ENCODE measurements at regions not wholly inside any gene's neighbourhood (a gene's known extent, or its start where the extent isn't known, plus 50 kb on each side); places are given as distances from the start of the nearest gene placed in this dataset.

- Mint-ChIP-seq H3K9me3 (no peaks in the 10 kb centered on the region), H3K36me3 (ENCODE audit: low read depth) (no peaks in the 10 kb centered on the region), H3K27ac (no peak overlapping the region), H3K4me3 (no peak overlapping the region), H3K27me3 (ENCODE audit: low read depth, poor library complexity) (peaks cover 10% of the 10 kb centered on the region), H3K4me1 (peaks cover 6% of the 10 kb centered on the region)
- TF ChIP-seq CTCF (IDR thresholded peaks at IDR 0.05), result no peak
- DNase-seq, result no peak
Measured at GRCh38 chr2:6495466-6495865, 370.2 kb downstream of the CMPK2 start.

GRCh38 chr2:6496376-6496775, 369.3 kb downstream of the CMPK2 start:
- no peak for DNase-seq
- H3K27ac Mint-ChIP-seq, result no peak overlapping the region
- no peaks in the 10 kb centered on the region for H3K36me3 Mint-ChIP-seq (ENCODE audit: low read depth)
- H3K9me3 Mint-ChIP-seq, result no peaks in the 10 kb centered on the region
- H3K27me3 Mint-ChIP-seq (ENCODE audit: low read depth, poor library complexity), result peaks cover 10% of the 10 kb centered on the region
- no peak for TF ChIP-seq CTCF (IDR thresholded peaks at IDR 0.05)
- peaks cover 6% of the 10 kb centered on the region for H3K4me1 Mint-ChIP-seq
- H3K4me3 Mint-ChIP-seq, result no peak overlapping the region

- TF ChIP-seq CTCF (IDR thresholded peaks at IDR 0.05), result no peak
- Mint-ChIP-seq H3K27me3 (ENCODE audit: low read depth, poor library complexity) (peaks cover 10% of the 10 kb centered on the region), H3K9me3 (no peaks in the 10 kb centered on the region), H3K4me3 (no peak overlapping the region), H3K4me1 (peaks cover 6% of the 10 kb centered on the region), H3K27ac (no peak overlapping the region), H3K36me3 (ENCODE audit: low read depth) (no peaks in the 10 kb centered on the region)
- DNase-seq, result no peak
Measured at GRCh38 chr2:6497048-6497447, 368.7 kb downstream of the CMPK2 start.

GRCh38 chr2:6498841-6499240, 366.9 kb downstream of the CMPK2 start:
- TF ChIP-seq CTCF (IDR thresholded peaks at IDR 0.05), result no peak

GRCh38 chr2:6499691-6500090, 366.0 kb downstream of the CMPK2 start:
- H3K4me3 Mint-ChIP-seq, result no peak overlapping the region
- H3K27me3 Mint-ChIP-seq (ENCODE audit: low read depth, poor library complexity), result peaks cover 10% of the 10 kb centered on the region
- TF ChIP-seq CTCF (IDR thresholded peaks at IDR 0.05), result no peak
- no peak for DNase-seq
- no peaks in the 10 kb centered on the region for H3K9me3 Mint-ChIP-seq
- peaks cover 14% of the 10 kb centered on the region for H3K4me1 Mint-ChIP-seq
- no peaks in the 10 kb centered on the region for H3K36me3 Mint-ChIP-seq (ENCODE audit: low read depth)
- H3K27ac Mint-ChIP-seq, result no peak overlapping the region

More at GRCh38 chr2:6498841-6499240, 366.9 kb downstream of the CMPK2 start:
- no peak for DNase-seq
- Mint-ChIP-seq H3K9me3 (no peaks in the 10 kb centered on the region), H3K27me3 (ENCODE audit: low read depth, poor library complexity) (peaks cover 10% of the 10 kb centered on the region), H3K27ac (no peak overlapping the region), H3K4me3 (no peak overlapping the region), H3K4me1 (peaks cover 6% of the 10 kb centered on the region), H3K36me3 (ENCODE audit: low read depth) (no peaks in the 10 kb centered on the region)

- H3K9me3 Mint-ChIP-seq, result peaks cover 5% of the 10 kb centered on the region
- peak overlapping the region; percentile 3 for H3K27ac Mint-ChIP-seq
Measured at GRCh38 chr2:6506361-6506794, 359.3 kb downstream of the CMPK2 start.

More at GRCh38 chr2:6506361-6506794, 359.3 kb downstream of the CMPK2 start:
- Mint-ChIP-seq H3K36me3 (ENCODE audit: low read depth) (no peaks in the 10 kb centered on the region), H3K4me1 (peaks cover 29% of the 10 kb centered on the region), H3K27me3 (ENCODE audit: low read depth, poor library complexity) (peaks cover 7% of the 10 kb centered on the region), H3K4me3 (no peak overlapping the region)
- TF ChIP-seq CTCF (IDR thresholded peaks at IDR 0.05), result no peak
- DNase-seq, result no peak
